Muscle of arm (tissue), 1 donor: ENCODE measurements at regions not wholly inside any gene's neighbourhood (a gene's known extent, or its start where the extent isn't known, plus 50 kb on each side); places are given as distances from the start of the nearest gene placed in this dataset.

ENCODE experiments used
- DNase-seq: peaks from one replicate; pipeline ENCODE4 v3.0.0-alpha.2; 2013

GRCh38 chr2:198405311-198405710 lies 600.9 kb downstream of the PLCL1 start:
- DNase-seq: no peak

- DNase-seq: no peak
Measured at GRCh38 chr2:198401644-198402043, 597.3 kb downstream of the PLCL1 start.

- DNase-seq: no peak
Measured at GRCh38 chr2:198400999-198401398, 596.6 kb downstream of the PLCL1 start.

DNA sequence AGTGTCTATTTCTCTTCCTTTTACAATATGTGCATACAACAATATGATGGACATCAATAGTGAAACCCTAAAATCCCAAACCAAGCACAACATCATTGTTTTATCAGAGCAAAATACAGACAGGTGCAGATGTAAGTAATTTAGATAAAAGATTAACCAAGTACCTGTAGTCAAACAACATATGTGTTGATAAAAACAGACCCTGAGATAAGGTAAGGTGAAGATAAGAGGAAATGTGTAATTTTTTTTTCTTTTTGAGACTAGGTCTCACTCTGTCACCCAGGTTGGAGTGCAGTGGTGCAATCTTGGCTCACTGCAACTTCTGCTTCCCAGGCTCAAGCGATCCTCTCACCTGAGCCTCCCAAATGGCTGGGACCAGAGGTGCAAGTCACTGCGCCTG lies 589.8 kb downstream of the PLCL1 start:
- DNase-seq: no peak

GRCh38 chr2:198390670-198391069 lies 586.3 kb downstream of the PLCL1 start:
- no peak for DNase-seq

DNA sequence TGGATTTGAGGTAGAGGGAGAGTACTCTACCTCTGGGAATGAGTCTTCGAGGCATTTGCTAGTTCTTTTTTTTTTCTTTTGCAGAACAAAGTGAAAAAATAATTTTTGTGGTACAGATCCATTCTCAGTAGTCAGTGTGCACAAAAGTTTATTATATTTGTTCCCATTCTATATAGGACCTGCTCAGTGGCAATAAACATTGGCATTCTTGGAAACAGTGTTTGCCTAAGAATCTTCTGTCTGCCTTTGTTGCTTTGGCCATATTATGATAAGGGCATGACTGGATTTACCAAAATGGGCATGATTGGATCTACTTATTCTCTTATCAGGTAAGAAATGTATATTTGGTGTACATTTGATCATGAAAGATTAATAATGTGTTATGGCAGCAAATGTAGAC lies 583.3 kb downstream of the PLCL1 start:
- DNase-seq: no peak

GRCh38 chr2:198385856-198386255 lies 581.5 kb downstream of the PLCL1 start:
- DNase-seq: no peak

- DNase-seq: no peak
Measured at GRCh38 chr2:198385326-198385725, 580.9 kb downstream of the PLCL1 start.

DNA sequence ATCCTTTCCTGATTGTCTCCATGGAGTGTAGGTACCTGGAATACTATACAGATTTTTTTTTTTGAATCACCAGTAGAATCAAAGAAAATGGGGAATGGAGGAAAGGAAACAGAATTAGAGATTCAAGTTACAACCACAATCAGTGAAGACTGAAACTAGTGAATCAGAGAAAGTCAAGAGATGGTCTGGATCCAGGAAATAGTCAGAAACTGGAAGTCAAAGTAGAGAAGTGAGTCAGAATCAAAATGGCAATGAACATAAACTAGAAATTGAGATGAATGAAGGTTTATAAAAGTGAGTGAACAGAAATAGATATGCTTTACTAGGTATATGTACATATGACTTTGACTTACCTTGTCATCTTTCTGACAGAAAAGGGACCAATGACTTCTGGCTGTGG lies 579.0 kb downstream of the PLCL1 start:
- no peak for DNase-seq

DNA sequence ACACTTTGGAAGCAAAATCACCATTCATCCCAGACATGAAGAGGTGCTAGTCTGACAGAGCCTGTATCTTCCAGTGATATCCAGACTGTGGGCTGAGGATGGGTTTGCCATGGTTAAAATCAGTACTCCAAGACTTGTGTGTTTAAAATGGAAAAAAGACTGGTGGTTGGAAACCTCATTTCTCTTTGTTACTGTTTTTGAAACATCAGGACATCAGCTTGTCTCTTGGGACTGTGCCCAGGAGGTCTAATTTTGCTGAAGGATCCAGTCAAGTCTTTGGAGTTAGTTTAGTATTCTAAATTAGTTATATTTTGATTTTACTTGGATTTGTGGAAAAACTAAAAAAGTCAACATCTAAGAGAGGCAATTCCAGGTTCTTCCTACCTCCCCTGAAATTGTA lies 578.4 kb downstream of the PLCL1 start:
- no peak for DNase-seq

DNA sequence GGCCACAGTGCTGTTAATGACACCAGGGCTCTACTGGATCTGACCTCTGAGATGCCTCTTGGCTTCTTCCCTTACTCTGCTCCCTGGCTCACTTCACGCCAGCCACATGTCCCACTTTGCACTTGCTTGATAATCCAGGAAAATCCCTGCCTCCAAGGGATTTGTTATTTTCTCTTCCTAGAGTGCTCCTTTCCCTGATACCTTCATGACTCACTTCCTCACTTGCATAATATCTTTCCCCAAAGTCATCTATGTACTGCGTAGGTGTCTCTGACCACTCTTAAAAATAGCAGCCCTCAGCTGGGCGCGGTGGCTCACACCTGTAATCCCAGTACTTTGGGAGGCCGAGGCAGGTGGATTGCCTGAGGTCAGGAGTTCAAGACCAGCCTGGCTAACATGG lies 572.3 kb downstream of the PLCL1 start:
- DNase-seq: no peak

GRCh38 chr2:198375083-198375410 lies 570.7 kb downstream of the PLCL1 start:
- peak; percentile 4 for DNase-seq

- DNase-seq: peak; percentile 43
Measured at GRCh38 chr2:198374375-198375082, 570.1 kb downstream of the PLCL1 start.

- no peak for DNase-seq
Measured at GRCh38 chr2:198371921-198372543, 567.6 kb downstream of the PLCL1 start.

- no peak for DNase-seq
Measured at GRCh38 chr2:198371329-198371728, 566.9 kb downstream of the PLCL1 start.

DNA sequence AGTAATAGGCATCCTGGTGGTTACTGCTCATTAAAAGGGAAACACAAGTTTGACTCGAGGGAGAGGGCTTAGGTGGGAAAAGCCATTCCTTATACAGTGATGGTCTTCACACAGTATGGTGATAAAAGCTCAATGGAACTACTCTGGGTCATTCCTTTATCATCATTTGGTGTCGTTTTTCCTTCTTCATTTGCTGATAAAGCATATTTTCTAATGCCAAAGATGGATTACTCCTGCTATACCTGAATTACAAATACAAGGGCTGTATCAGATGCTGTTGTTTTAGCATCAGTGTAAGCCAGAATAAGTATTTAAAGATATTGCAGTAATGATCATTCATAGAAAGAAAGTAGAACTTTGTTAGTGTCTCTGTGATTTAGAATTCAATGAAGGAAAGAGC lies 563.7 kb downstream of the PLCL1 start:
- no peak for DNase-seq

- DNase-seq: no peak
Measured at GRCh38 chr2:198362740-198363139, 558.3 kb downstream of the PLCL1 start.

DNA sequence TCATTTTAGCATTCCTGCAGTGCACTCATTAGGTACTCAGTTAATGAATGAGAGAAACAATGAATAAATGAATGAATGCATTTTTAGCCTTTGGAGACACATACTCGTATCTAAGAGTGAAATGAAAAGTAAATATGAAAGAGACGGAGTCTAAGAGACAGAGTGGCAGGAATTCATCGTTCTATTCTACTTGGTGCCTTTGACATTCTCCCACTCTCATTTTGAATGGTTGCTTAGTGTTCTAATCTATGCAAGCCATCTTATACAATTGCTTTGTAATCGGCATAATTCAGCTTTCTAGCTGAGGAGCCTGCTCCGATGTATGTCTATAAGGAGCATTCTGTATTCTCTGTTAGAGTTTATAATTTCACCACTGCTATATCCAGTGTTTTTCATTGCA lies 554.9 kb downstream of the PLCL1 start:
- DNase-seq: no peak

DNA sequence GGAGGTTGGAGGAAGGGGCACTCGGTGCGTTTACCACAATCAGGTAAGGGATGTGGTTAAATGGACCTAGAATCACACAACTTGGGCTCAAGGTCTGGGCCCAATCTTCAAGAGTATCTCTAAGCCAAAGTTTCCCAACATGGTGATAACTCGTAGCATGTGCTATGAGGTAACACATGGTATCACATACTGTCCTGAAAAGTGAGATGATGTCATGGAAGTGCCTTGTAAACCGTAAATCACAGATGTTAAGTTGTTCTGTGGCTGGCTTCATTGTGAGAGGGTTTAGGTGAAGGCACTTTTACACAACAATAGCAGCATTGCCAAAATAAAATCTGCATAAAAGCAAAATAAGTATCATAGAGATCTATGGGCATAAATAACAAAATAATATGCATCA lies 551.8 kb downstream of the PLCL1 start:
- no peak for DNase-seq

DNA sequence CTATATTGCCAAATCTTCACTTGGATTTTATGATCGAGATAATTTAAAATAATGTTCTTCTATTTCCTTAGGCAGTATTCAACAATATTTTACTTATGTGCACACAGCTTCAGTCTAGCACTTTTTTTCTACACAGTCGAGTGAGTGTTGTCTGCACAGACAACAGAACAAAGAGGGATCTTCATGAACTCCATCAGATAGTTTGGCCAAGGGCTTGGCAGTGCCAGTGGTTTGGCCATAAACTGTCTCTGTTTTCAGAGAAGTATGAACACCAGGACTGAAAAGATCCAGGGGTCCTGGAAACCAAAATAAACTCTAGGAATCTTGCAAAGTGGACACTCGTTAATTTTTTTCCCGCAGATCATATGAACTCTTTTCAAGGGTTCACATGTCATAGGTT lies 547.3 kb downstream of the PLCL1 start:
- no peak for DNase-seq

- DNase-seq: no peak
Measured at GRCh38 chr2:198347946-198348345, 543.6 kb downstream of the PLCL1 start.

GRCh38 chr2:198347349-198347748 lies 543.0 kb downstream of the PLCL1 start:
- no peak for DNase-seq

DNA sequence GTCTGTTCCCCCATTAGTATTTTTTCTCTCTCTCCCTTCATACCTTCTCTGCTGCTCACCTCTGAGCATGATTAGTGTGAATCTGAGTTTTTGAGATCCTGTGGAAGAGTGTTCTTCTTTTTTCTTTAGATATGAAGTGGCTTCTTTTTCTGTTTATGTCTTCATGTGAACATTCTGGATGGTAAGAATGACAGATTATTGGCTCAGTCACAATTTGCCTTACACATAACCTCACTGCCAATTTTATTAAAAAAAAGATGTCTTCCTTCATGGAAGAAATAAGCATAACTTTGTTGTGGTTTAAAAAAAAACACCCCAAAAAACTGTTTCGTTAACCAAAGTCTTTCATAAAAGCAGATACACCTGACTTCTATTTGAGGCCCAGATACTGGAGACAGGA lies 539.1 kb downstream of the PLCL1 start:
- no peak for DNase-seq

DNA sequence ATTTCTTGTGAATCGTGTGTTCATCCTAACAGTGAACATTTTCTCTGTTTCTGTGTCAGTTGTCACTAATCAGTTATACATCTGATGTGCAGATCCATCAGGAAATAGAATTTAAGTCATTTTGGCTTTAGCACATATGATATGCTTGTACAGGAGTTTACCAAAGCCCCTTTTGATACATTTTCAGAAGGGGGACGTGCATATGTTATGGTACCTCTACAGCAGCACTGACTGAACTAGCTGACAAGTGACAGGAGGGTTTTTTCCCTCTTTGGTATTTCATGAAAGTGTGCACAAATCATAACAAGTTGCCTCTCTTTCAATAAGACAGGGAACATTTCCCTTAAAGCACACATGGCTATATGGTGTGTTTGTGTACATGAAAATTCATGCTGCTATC lies 536.5 kb downstream of the PLCL1 start:
- no peak for DNase-seq
